Small intestine (tissue), 7 donors: ENCODE measurements at regions not wholly inside any gene's neighbourhood (a gene's known extent, or its start where the extent isn't known, plus 50 kb on each side); places are given as distances from the start of the nearest gene placed in this dataset.

Experiments
- DNase-seq, 2 donors: peaks; one replicate each; pipeline versions ENCODE4 v3.0.0 to v3.0.0-alpha.2; 2013
- FAIRE-seq: peaks from 2 replicates; lab custom pipeline; 2012; peaks lifted over from hg19 to GRCh38; lab: Jason Lieb, UNC
- H3K27ac ChIP-seq, 3 donors: one replicate each; pipeline ENCODE4 v1.5.1; 2013; ENCODE audit warnings: low read length in 2 of 3, mild to moderate bottlenecking in 2 of 3, control low read depth in 1 of 3, inconsistent platforms in 1 of 3, low read depth in 1 of 3, moderate library complexity in 1 of 3
- H3K27me3 ChIP-seq, 3 donors: one replicate each; pipeline ENCODE4 v1.6.1; 2013; ENCODE audit warnings: low read length in 3 of 3, inconsistent platforms in 1 of 3; ENCODE audit not compliant: control insufficient read depth in 3 of 3, insufficient read depth in 3 of 3
- H3K36me3 ChIP-seq, 3 donors: one replicate each; pipeline ENCODE4 v1.6.1; 2013; ENCODE audit warnings: low read length in 3 of 3, inconsistent platforms in 1 of 3, low read depth in 1 of 3, mild to moderate bottlenecking in 1 of 3, moderate library complexity in 1 of 3; ENCODE audit not compliant: control insufficient read depth in 3 of 3, insufficient read depth in 2 of 3
- H3K4me1 ChIP-seq, 3 donors: one replicate each; pipeline ENCODE4 v1.6.1; 2013; ENCODE audit warnings: low read length in 2 of 3, inconsistent platforms in 1 of 3, low read depth in 1 of 3, mild to moderate bottlenecking in 1 of 3, moderate library complexity in 1 of 3; ENCODE audit not compliant: control insufficient read depth in 3 of 3, insufficient read depth in 2 of 3
- H3K4me3 ChIP-seq, 3 donors: one replicate each; pipeline ENCODE4 v1.5.1; 2013; ENCODE audit warnings: low read length in 3 of 3, control low read depth in 1 of 3, inconsistent platforms in 1 of 3, low read depth in 1 of 3, mild to moderate bottlenecking in 1 of 3, moderate library complexity in 1 of 3
- H3K9me3 ChIP-seq, 2 donors: one replicate each; pipeline ENCODE4 v1.6.1; 2013; ENCODE audit warnings: low read depth in 1 of 2, low read length in 1 of 2; ENCODE audit not compliant: control insufficient read depth in 2 of 2, insufficient read depth in 1 of 2
- WGBS, 3 donors: extraction: QIAGEN DNeasy Blood & Tissue Kit; methylation state at CpG; one replicate each; pipeline ENCODE4 v1.1.7; 2013; 5-methylcytosine and 5-hydroxymethylcytosine counted together
- donor health status: healthy with polysubstance abuse.
- donor health status: control.
- donor health status: control.
- donor health status: Bipolar disorder and iron deficiency.
- donor health status: healthy.

GRCh38 chr15:93360976-93361375 is 272.0 kb upstream of the RGMA start:
- H3K4me3 ChIP-seq: no peak overlapping the region
- H3K27me3 ChIP-seq: peaks cover 0 to 2% (median 0%) of the 10 kb centered on the region in 3 donors
- FAIRE-seq (no peak), DNase-seq (no peak)
- H3K4me1 ChIP-seq: no peaks in the 10 kb centered on the region
- H3K9me3 ChIP-seq: no peaks in the 10 kb centered on the region
- WGBS, 3 donors: 78 to 89% (median 89%) methylated on average over 2 of the region's 2 CpGs
- H3K36me3 ChIP-seq: no peaks in the 10 kb centered on the region
- no peak overlapping the region for H3K27ac ChIP-seq

GRCh38 chr15:93360318-93360717 is 271.3 kb upstream of the RGMA start:
- FAIRE-seq (no peak), DNase-seq (no peak)
- Histone ChIP-seq H3K27ac (no peak overlapping the region), H3K36me3 (no peaks in the 10 kb centered on the region), H3K27me3 (peaks cover 0 to 2% (median 0%) of the 10 kb centered on the region in 3 donors), H3K4me3 (no peak overlapping the region), H3K9me3 (no peaks in the 10 kb centered on the region), H3K4me1 (no peaks in the 10 kb centered on the region)
- 68 to 74% (median 71%) methylated on average over 7 of the region's 7 CpGs for WGBS, 3 donors

GRCh38 chr15:93359425-93360131 is 270.6 kb upstream of the RGMA start:
- peak in 1 of 2 donors; percentile 9 for DNase-seq
- no peak overlapping the region for H3K27ac ChIP-seq
- no peaks in the 10 kb centered on the region for H3K9me3 ChIP-seq
- FAIRE-seq: no peak
- no peaks in the 10 kb centered on the region for H3K36me3 ChIP-seq
- H3K27me3 ChIP-seq: peaks cover 0 to 1% (median 0%) of the 10 kb centered on the region in 3 donors
- 62 to 69% (median 65%) methylated on average over 15 of the region's 15 CpGs for WGBS, 3 donors
- no peaks in the 10 kb centered on the region for H3K4me1 ChIP-seq
- no peak overlapping the region for H3K4me3 ChIP-seq

- no peak for DNase-seq
- 73 to 93% (median 75%) methylated on average over 6 of the region's 6 CpGs for WGBS, 3 donors
- no peak overlapping the region for H3K27ac ChIP-seq
- FAIRE-seq: no peak
- H3K9me3 ChIP-seq: no peaks in the 10 kb centered on the region
- no peaks in the 10 kb centered on the region for H3K27me3 ChIP-seq
- H3K4me1 ChIP-seq: no peaks in the 10 kb centered on the region
- no peak overlapping the region for H3K4me3 ChIP-seq
- no peaks in the 10 kb centered on the region for H3K36me3 ChIP-seq
Measured at GRCh38 chr15:93359060-93359408, 270.0 kb upstream of the RGMA start.

- Histone ChIP-seq H3K36me3 (no peaks in the 10 kb centered on the region), H3K4me3 (no peak overlapping the region), H3K4me1 (no peaks in the 10 kb centered on the region), H3K9me3 (no peaks in the 10 kb centered on the region), H3K27ac (no peak overlapping the region), H3K27me3 (no peaks in the 10 kb centered on the region)
- WGBS, 3 donors: 74 to 84% (median 78%) methylated on average over 19 of the region's 19 CpGs
- no peak for FAIRE-seq
- no peak for DNase-seq
Measured at GRCh38 chr15:93358166-93359059, 269.4 kb upstream of the RGMA start.

- Histone ChIP-seq H3K4me1 (no peaks in the 10 kb centered on the region), H3K4me3 (no peak overlapping the region), H3K9me3 (no peaks in the 10 kb centered on the region), H3K27ac (no peak overlapping the region), H3K36me3 (no peaks in the 10 kb centered on the region), H3K27me3 (no peaks in the 10 kb centered on the region)
- FAIRE-seq (no peak), DNase-seq (no peak)
- 63 to 75% (median 66%) methylated on average over 7 of the region's 7 CpGs for WGBS, 3 donors
Measured at GRCh38 chr15:93348711-93349545, 259.9 kb upstream of the RGMA start.

- Histone ChIP-seq H3K36me3 (no peaks in the 10 kb centered on the region), H3K27me3 (no peaks in the 10 kb centered on the region), H3K27ac (no peak overlapping the region), H3K4me1 (no peaks in the 10 kb centered on the region), H3K9me3 (no peaks in the 10 kb centered on the region), H3K4me3 (no peak overlapping the region)
- FAIRE-seq: no peak
- DNase-seq: no peak
- 50 to 63% (median 56%) methylated on average over 1 of the region's 1 CpG for WGBS, 3 donors
Measured at GRCh38 chr15:93347986-93348385, 259.0 kb upstream of the RGMA start.

- no peaks in the 10 kb centered on the region for H3K4me1 ChIP-seq
- no peak for FAIRE-seq
- no peak overlapping the region for H3K27ac ChIP-seq
- WGBS, 3 donors: 61 to 80% (median 62%) methylated on average over 6 of the region's 6 CpGs
- no peak for DNase-seq
- H3K4me3 ChIP-seq: no peak overlapping the region
- no peaks in the 10 kb centered on the region for H3K36me3 ChIP-seq
- H3K9me3 ChIP-seq: no peaks in the 10 kb centered on the region
- H3K27me3 ChIP-seq: no peaks in the 10 kb centered on the region
Measured at GRCh38 chr15:93345981-93346380, 257.0 kb upstream of the RGMA start.
